ENCODE measurements at regions not wholly inside any gene's neighbourhood (a gene's known extent, or its start where the extent isn't known, plus 50 kb on each side); places are given as distances from the start of the nearest gene placed in this dataset.

DNA sequence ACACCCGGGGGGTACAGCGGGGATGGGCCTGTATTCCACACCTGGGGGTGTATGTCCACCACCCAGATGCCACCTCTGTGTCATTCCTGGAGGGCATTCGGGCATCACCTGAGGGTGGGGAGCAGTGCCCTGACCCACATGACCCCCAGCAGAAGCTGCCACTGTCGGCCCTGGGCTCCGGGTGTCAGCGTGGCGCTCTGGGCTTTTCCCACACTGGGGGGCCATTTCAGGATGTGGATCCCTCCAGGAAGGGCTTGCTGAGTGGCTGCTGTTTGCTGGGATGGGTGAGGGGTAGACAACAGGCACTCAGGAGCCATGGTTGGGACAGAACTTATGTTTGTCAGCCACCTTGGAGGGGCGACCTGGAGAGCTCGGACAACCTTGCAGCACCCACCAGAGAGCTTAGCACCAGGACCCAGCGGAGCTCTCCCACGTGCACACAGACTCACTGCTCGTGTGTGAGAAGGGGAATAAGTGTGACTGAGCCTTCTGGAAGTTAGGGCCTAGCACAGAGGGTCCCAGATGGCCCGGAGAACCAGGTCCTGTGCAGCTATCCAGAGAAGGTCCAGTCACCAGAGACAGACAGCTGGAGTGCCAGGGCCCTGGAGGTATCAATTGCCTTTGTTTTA lies 102.7 kb downstream of the METRNL start:
- no peaks in the 10 kb centered on the region for H3K4me1 ChIP-seq (ENCODE audit: insufficient read depth, low read length, severe bottlenecking)
- no peaks in the 10 kb centered on the region for H3F3A ChIP-seq (ENCODE audit: insufficient read depth, low read length)
- no peaks in the 10 kb centered on the region for H4K20me1 ChIP-seq (ENCODE audit: insufficient read depth, low read length)
- no peak overlapping the region for H3K4me3 ChIP-seq (ENCODE audit: low read depth, low read length, poor library complexity, severe bottlenecking)
- H3K9me2 ChIP-seq (ENCODE audit: low read depth, low read length), result no peaks in the 10 kb centered on the region
- H3K27me3 ChIP-seq (ENCODE audit: insufficient read depth, low read length), result peaks cover 17% of the 10 kb centered on the region
- H3K9me3 ChIP-seq (ENCODE audit: low read length), result no peaks in the 10 kb centered on the region
- TF ChIP-seq, protein P1, sequence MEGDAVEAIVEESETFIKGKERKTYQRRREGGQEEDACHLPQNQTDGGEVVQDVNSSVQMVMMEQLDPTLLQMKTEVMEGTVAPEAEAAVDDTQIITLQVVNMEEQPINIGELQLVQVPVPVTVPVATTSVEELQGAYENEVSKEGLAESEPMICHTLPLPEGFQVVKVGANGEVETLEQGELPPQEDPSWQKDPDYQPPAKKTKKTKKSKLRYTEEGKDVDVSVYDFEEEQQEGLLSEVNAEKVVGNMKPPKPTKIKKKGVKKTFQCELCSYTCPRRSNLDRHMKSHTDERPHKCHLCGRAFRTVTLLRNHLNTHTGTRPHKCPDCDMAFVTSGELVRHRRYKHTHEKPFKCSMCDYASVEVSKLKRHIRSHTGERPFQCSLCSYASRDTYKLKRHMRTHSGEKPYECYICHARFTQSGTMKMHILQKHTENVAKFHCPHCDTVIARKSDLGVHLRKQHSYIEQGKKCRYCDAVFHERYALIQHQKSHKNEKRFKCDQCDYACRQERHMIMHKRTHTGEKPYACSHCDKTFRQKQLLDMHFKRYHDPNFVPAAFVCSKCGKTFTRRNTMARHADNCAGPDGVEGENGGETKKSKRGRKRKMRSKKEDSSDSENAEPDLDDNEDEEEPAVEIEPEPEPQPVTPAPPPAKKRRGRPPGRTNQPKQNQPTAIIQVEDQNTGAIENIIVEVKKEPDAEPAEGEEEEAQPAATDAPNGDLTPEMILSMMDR (IDR thresholded peaks at IDR 0.05; ENCODE audit: low read length), result no peak
- no peak for TF ChIP-seq EZH2 (IDR thresholded peaks at IDR 0.05; ENCODE audit: borderline replicate concordance, low read length)
- no peaks in the 10 kb centered on the region for H3K36me3 ChIP-seq (ENCODE audit: insufficient read depth, low read length)
- H3K27ac ChIP-seq (ENCODE audit: low read depth, low read length, poor library complexity, severe bottlenecking), result no peak overlapping the region
- no peak overlapping the region for H2AFZ ChIP-seq (ENCODE audit: low read length)
- H3K4me2 ChIP-seq (ENCODE audit: low read length), result no peak overlapping the region
- H3K79me2 ChIP-seq (ENCODE audit: insufficient read depth, low read length), result no peaks in the 10 kb centered on the region
- H3K9ac ChIP-seq (ENCODE audit: low read length), result no peak overlapping the region

DNA sequence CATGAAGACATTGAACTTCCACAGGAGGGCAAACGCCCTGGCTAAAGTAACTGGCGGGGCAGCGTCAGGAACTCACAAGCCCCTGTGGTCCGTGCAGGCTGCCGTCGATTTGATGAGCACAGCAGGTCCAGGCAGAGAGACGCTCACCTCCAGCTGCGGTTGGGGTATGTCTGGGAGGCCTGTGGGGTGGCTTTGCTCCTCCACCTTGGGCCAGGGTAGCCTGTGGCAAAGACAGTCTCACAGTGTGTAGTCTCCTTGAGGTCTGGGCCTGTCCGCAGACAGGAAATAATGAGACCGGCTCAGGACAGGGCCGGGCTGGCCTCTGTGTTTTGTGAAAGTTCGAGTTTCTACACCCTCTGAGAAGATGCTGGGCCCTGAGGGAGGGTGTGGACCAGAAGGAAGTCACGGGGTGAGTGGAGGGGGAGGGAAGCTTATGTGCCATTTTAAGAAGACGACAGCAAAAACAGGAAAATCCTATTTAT lies 103.3 kb downstream of the METRNL start:
- no peak overlapping the region for H3K9ac ChIP-seq (ENCODE audit: low read length)
- no peaks in the 10 kb centered on the region for H4K20me1 ChIP-seq (ENCODE audit: insufficient read depth, low read length)
- H3K27ac ChIP-seq (ENCODE audit: low read depth, low read length, poor library complexity, severe bottlenecking), result no peak overlapping the region
- H3K9me3 ChIP-seq (ENCODE audit: low read length), result no peaks in the 10 kb centered on the region
- no peaks in the 10 kb centered on the region for H3K79me2 ChIP-seq (ENCODE audit: insufficient read depth, low read length)
- H3K9me2 ChIP-seq (ENCODE audit: low read depth, low read length), result no peaks in the 10 kb centered on the region
- peaks cover 17% of the 10 kb centered on the region for H3K27me3 ChIP-seq (ENCODE audit: insufficient read depth, low read length)
- no peaks in the 10 kb centered on the region for H3F3A ChIP-seq (ENCODE audit: insufficient read depth, low read length)
- no peaks in the 10 kb centered on the region for H3K4me1 ChIP-seq (ENCODE audit: insufficient read depth, low read length, severe bottlenecking)
- H2AFZ ChIP-seq (ENCODE audit: low read length), result no peak overlapping the region
- H3K36me3 ChIP-seq (ENCODE audit: insufficient read depth, low read length), result no peaks in the 10 kb centered on the region
- no peak overlapping the region for H3K4me2 ChIP-seq (ENCODE audit: low read length)
- TF ChIP-seq EZH2 (IDR thresholded peaks at IDR 0.05; ENCODE audit: borderline replicate concordance, low read length), result no peak
- TF ChIP-seq, protein P1 (IDR thresholded peaks at IDR 0.05; ENCODE audit: low read length), result no peak
- H3K4me3 ChIP-seq (ENCODE audit: low read depth, low read length, poor library complexity, severe bottlenecking), result no peak overlapping the region

DNA sequence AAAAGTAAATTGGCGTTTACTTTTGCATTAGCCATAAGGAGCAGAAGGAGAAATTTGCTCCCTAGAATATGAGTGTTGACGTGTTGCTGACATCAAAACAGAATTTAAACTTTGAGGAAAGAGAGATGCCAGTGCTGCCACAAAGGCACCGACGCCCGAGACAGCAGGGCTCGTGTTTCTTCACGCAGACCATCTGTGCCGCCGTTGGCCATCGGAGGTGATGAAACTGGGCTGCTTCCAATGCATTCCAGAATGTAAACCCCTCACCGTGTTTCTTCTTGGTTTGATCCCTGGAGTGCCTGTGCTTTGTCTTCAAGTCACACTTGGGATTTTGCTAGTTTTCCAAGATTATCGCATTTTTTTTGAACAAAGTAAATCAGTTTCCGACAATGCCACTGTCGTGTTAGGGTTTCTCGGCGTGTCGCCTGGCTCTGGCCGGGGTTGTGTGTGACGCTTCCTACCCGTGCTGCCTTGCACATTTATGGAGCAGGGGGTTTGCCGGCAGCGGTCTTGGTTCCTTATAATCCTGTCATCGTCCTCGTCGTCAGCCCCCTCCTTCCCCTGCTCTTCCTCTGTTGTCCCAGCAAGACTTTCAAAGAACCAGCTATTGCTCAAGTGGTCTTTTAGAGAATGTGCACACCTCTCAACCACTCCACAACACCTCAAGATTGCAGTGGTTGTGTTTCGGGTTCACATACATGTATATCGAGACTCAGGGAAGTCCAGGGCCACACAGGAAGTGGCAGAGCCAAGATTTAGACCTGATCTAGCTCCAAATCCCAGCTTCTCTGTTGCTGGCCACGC lies 103.9 kb downstream of the METRNL start:
- Histone ChIP-seq H3K9me3 (ENCODE audit: low read length) (no peaks in the 10 kb centered on the region), H3K4me2 (ENCODE audit: low read length) (no peak overlapping the region), H3K79me2 (ENCODE audit: insufficient read depth, low read length) (no peaks in the 10 kb centered on the region), H3K27me3 (ENCODE audit: insufficient read depth, low read length) (peaks cover 21% of the 10 kb centered on the region), H4K20me1 (ENCODE audit: insufficient read depth, low read length) (no peaks in the 10 kb centered on the region), H3K4me3 (ENCODE audit: low read depth, low read length, poor library complexity, severe bottlenecking) (no peak overlapping the region), H3K27ac (ENCODE audit: low read depth, low read length, poor library complexity, severe bottlenecking) (no peak overlapping the region), H3K9ac (ENCODE audit: low read length) (no peak overlapping the region), H3F3A (ENCODE audit: insufficient read depth, low read length) (no peaks in the 10 kb centered on the region), H3K9me2 (ENCODE audit: low read depth, low read length) (no peaks in the 10 kb centered on the region), H3K36me3 (ENCODE audit: insufficient read depth, low read length) (no peaks in the 10 kb centered on the region), H2AFZ (ENCODE audit: low read length) (no peak overlapping the region), H3K4me1 (ENCODE audit: insufficient read depth, low read length, severe bottlenecking) (no peaks in the 10 kb centered on the region)
- no peak for TF ChIP-seq EZH2 (IDR thresholded peaks at IDR 0.05; ENCODE audit: borderline replicate concordance, low read length)
- TF ChIP-seq, protein P1 (IDR thresholded peaks at IDR 0.05; ENCODE audit: low read length), result no peak

Data from OCI-LY1 (cell line).